SK-N-SH treated with all-trans-retinoic acid at 6 μM for 48 hours (cell line): ENCODE measurements at regions not wholly inside any gene's neighbourhood (a gene's known extent, or its start where the extent isn't known, plus 50 kb on each side); places are given as distances from the start of the nearest gene placed in this dataset.

Experiments
- ATAC-seq: fragments of 200-7000 bp; cut with Tn5 transposase; 3 replicates; pipeline ENCODE4 v1.9.1; 2020; ENCODE audit warnings: mild to moderate bottlenecking, moderate library complexity
- ARNTL ChIP-seq: fragments of 450-650 bp; formaldehyde crosslinking; IDR thresholded peaks from 2 replicates; pipeline ENCODE4 v1.5.0; 2020; ENCODE audit warnings: low read depth, mild to moderate bottlenecking, moderate library complexity, borderline replicate concordance
- BACH2 ChIP-seq: fragments of 250-450 bp; sonication (Bioruptor Pico); IDR thresholded peaks from 2 replicates; pipeline ENCODE4 v1.9.0; 2021; ENCODE audit warnings: mild to moderate bottlenecking, borderline replicate concordance
- CREB5 ChIP-seq: fragments of 250-450 bp; sonication (Bioruptor Pico); IDR thresholded peaks from 2 replicates; pipeline ENCODE4 v1.5.1; 2020; ENCODE audit warnings: low read depth, mild to moderate bottlenecking, moderate library complexity
- CSDC2 ChIP-seq: fragments of 250-450 bp; sonication (Bioruptor Pico); IDR thresholded peaks from 2 replicates; pipeline ENCODE4 v1.5.0; 2020; ENCODE audit warnings: mild to moderate bottlenecking, moderate library complexity
- ESRRG ChIP-seq: fragments of 250-450 bp; sonication (Bioruptor Pico); IDR thresholded peaks from 2 replicates; pipeline ENCODE4 v1.6.1; 2021; ENCODE audit warnings: mild to moderate bottlenecking
- GLIS3 ChIP-seq: fragments of 250-450 bp; sonication (Bioruptor Pico); IDR thresholded peaks from 2 replicates; pipeline ENCODE4 v1.5.0; 2020; ENCODE audit warnings: mild to moderate bottlenecking, moderate library complexity
- ISL1 ChIP-seq: fragments of 250-450 bp; sonication (Bioruptor Pico); IDR thresholded peaks from 2 replicates; pipeline ENCODE4 v2.1.2; 2022; ENCODE audit warnings: mild to moderate bottlenecking, moderate library complexity
- OSR1 ChIP-seq: fragments of 250-450 bp; sonication (Bioruptor Pico); IDR thresholded peaks from 2 replicates; pipeline ENCODE4 v1.8.0; 2022; ENCODE audit warnings: moderate library complexity, mild to moderate bottlenecking, inconsistent platforms
- PATZ1 ChIP-seq: fragments of 250-450 bp; sonication (Bioruptor Pico); IDR thresholded peaks from 2 replicates; pipeline ENCODE4 v1.8.0; 2020; ENCODE audit warnings: mild to moderate bottlenecking, moderate library complexity, borderline replicate concordance
- POU6F1 ChIP-seq: fragments of 250-450 bp; sonication (Bioruptor Pico); IDR thresholded peaks from 2 replicates; pipeline ENCODE4 v1.8.0; 2021; ENCODE audit warnings: low read depth, mild to moderate bottlenecking, moderate library complexity, borderline replicate concordance
- PPARA ChIP-seq: fragments of 250-450 bp; sonication (Bioruptor Pico); IDR thresholded peaks from 2 replicates; pipeline ENCODE4 v1.5.0; 2020; ENCODE audit warnings: mild to moderate bottlenecking, borderline replicate concordance
- RARB ChIP-seq: fragments of 250-450 bp; sonication (Bioruptor Pico); IDR thresholded peaks from 2 replicates; pipeline ENCODE4 v1.8.0; 2021; ENCODE audit warnings: mild to moderate bottlenecking, moderate library complexity
- SNAI2 ChIP-seq: fragments of 250-450 bp; sonication (Bioruptor Pico); IDR thresholded peaks from 2 replicates; pipeline ENCODE4 v1.5.0; 2020; ENCODE audit warnings: mild to moderate bottlenecking, moderate library complexity
- TCF4 ChIP-seq: fragments of 250-450 bp; sonication (Bioruptor Pico); IDR thresholded peaks from 2 replicates; pipeline ENCODE4 v1.8.0; 2021; ENCODE audit warnings: mild to moderate bottlenecking, moderate library complexity, borderline replicate concordance
- TOX ChIP-seq: fragments of 250-450 bp; sonication (Bioruptor Pico); IDR thresholded peaks from 2 replicates; pipeline ENCODE4 v1.8.0; 2021; ENCODE audit warnings: mild to moderate bottlenecking, moderate library complexity, borderline replicate concordance
- TSHZ2 ChIP-seq: fragments of 250-450 bp; sonication (Bioruptor Pico); IDR thresholded peaks from 2 replicates; pipeline ENCODE4 v1.5.0; 2020; ENCODE audit warnings: mild to moderate bottlenecking, moderate library complexity
- ZC3H10 ChIP-seq: fragments of 250-450 bp; sonication (Bioruptor Pico); IDR thresholded peaks from 2 replicates; pipeline ENCODE4 v1.5.1; 2021; ENCODE audit warnings: mild to moderate bottlenecking, moderate library complexity
- ZFP3 ChIP-seq: fragments of 250-450 bp; sonication (Bioruptor Pico); IDR thresholded peaks from 2 replicates; pipeline ENCODE4 v1.5.0; 2020; ENCODE audit warnings: mild to moderate bottlenecking, moderate library complexity
- ZFP30 ChIP-seq: fragments of 450-650 bp; formaldehyde crosslinking; IDR thresholded peaks from 2 replicates; pipeline ENCODE4 v1.5.0; 2022; ENCODE audit warnings: mild to moderate bottlenecking, moderate library complexity
- ZNF565 ChIP-seq: fragments of 450-650 bp; formaldehyde crosslinking; conservative IDR thresholded peaks from 2 replicates; pipeline ENCODE4 v1.5.0; 2020; ENCODE audit warnings: low read depth, mild to moderate bottlenecking, moderate library complexity
- ZNF70 ChIP-seq: fragments of 450-650 bp; formaldehyde crosslinking; IDR thresholded peaks from 2 replicates; pipeline ENCODE4 v1.5.0; 2020; ENCODE audit warnings: mild to moderate bottlenecking, moderate library complexity

- TF ChIP-seq ZC3H10 (CRISPR knock-in tag) = no peak
- TF ChIP-seq TSHZ2 (CRISPR knock-in tag) = no peak
- no peak for TF ChIP-seq ZNF565 (CRISPR knock-in tag)
- no peak for TF ChIP-seq ZFP3 (CRISPR knock-in tag)
- no peak for TF ChIP-seq BACH2 (CRISPR knock-in tag)
- no peak for TF ChIP-seq ZFP30 (CRISPR knock-in tag)
- no peak for TF ChIP-seq SNAI2 (CRISPR knock-in tag)
- no peak for TF ChIP-seq CREB5 (CRISPR knock-in tag)
- TF ChIP-seq PPARA (CRISPR knock-in tag) = no peak
- TF ChIP-seq TCF4 (CRISPR knock-in tag) = no peak
- no peak for TF ChIP-seq ARNTL (CRISPR knock-in tag)
- TF ChIP-seq RARB (CRISPR knock-in tag) = no peak
- TF ChIP-seq CSDC2 (CRISPR knock-in tag) = no peak
- no peak for TF ChIP-seq ESRRG
- no peak for TF ChIP-seq POU6F1 (CRISPR knock-in tag)
- no peak for ATAC-seq
These were observed 69.5 kb downstream of the TPRA1 start for GRCh38 chr3:127520993-127521392.

- TF ChIP-seq ESRRG (no peak), CSDC2 (CRISPR knock-in tag) (no peak)
These were observed 72.0 kb downstream of the TPRA1 start for GRCh38 chr3:127518456-127519081.

GRCh38 chr3:127512256-127512655, 78.3 kb downstream of the TPRA1 start:
- no peak for ATAC-seq
- TF ChIP-seq CREB5 (CRISPR knock-in tag) = no peak
- no peak for TF ChIP-seq GLIS3 (CRISPR knock-in tag)
- TF ChIP-seq CSDC2 (CRISPR knock-in tag) = no peak
- TF ChIP-seq RARB (CRISPR knock-in tag) = no peak
- no peak for TF ChIP-seq OSR1 (CRISPR knock-in tag)
- TF ChIP-seq PATZ1 (CRISPR knock-in tag) = no peak
- TF ChIP-seq ESRRG = no peak

More at GRCh38 chr3:127518456-127519081, 72.0 kb downstream of the TPRA1 start:
- ATAC-seq = no peak

GRCh38 chr3:127501177-127501576, 89.4 kb downstream of the TPRA1 start:
- no peak for ATAC-seq
- TF ChIP-seq ZFP3 (CRISPR knock-in tag) (no peak), OSR1 (CRISPR knock-in tag) (no peak), ESRRG (no peak), ZFP30 (CRISPR knock-in tag) (no peak), RARB (CRISPR knock-in tag) (no peak), TOX (CRISPR knock-in tag) (no peak), TCF4 (CRISPR knock-in tag) (no peak), ISL1 (CRISPR knock-in tag) (no peak), CSDC2 (CRISPR knock-in tag) (no peak), BACH2 (CRISPR knock-in tag) (no peak), ZNF70 (CRISPR knock-in tag) (no peak), POU6F1 (CRISPR knock-in tag) (no peak), SNAI2 (CRISPR knock-in tag) (no peak), ZC3H10 (CRISPR knock-in tag) (no peak), ARNTL (CRISPR knock-in tag) (no peak)
